K562 (cell line): ENCODE measurements at regions not wholly inside any gene's neighbourhood (a gene's known extent, or its start where the extent isn't known, plus 50 kb on each side); places are given as distances from the start of the nearest gene placed in this dataset.

Source experiments
- ATAC-seq: fragments of 200-7000 bp; cut with Tn5 transposase; 3 replicates; pipeline ENCODE4 v1.9.1; 2020; ENCODE audit warnings: moderate library complexity
- BruUV-seq: library from RNA; stranded (reverse); fragments of 400-500 nt; replicated peaks from 2 replicates; lab custom pipeline; 2021; lab: Mats Ljungman, UMichigan
- CTCF ChIA-PET: fragments of 300-600 bp; formaldehyde crosslinking; extraction: SDS; loops from one replicate; lab custom pipeline; 2021; ENCODE audit warnings: low intra/inter-chr PET ratio; lab: Yijun Ruan, JAX
- POLR2A ChIA-PET: fragments of 300-600, 350-650 bp; sonication (Branson Sonifier 250); formaldehyde crosslinking; extraction: SDS; loops from one replicate; lab custom pipeline; 2021; ENCODE audit warnings: antibody characterized with exemption, inconsistent platforms; lab: Yijun Ruan, JAX
- DNase-seq, 4 experiments: peaks; one replicate each; pipeline versions ENCODE4 v3.0.0 to v3.0.0-alpha.2; 2011 to 2018; ENCODE audit warnings: low spot score in 3 of 4, mixed read lengths in 3 of 4; ENCODE audit errors: extremely low read depth in 1 of 4
- FAIRE-seq: peaks from 2 replicates; lab custom pipeline; 2011; peaks lifted over from hg19 to GRCh38; lab: Jason Lieb, UNC
- H2AFZ ChIP-seq: 2 replicates; pipeline ENCODE4 v1.6.0; 2011; ENCODE audit warnings: low read depth, low read length, control low read depth, inconsistent platforms
- H3K27ac ChIP-seq: fragments of 200-600 bp; 3 replicates; pipeline ENCODE4 v1.8.0; 2011; ENCODE audit warnings: low read depth, mild to moderate bottlenecking, control low read depth, inconsistent platforms, low read length, moderate library complexity, mixed read lengths; ENCODE audit errors: extremely low read depth
- H3K27me3 ChIP-seq, 2 experiments: fragments of 300-600 bp in 1 of 2; 2 replicates in 1 of 2; 3 replicates in 1 of 2; pipeline versions ENCODE4 v1.6.0 to v1.8.0; 2011; ENCODE audit warnings: inconsistent platforms in 2 of 2, low read length in 2 of 2, mild to moderate bottlenecking in 1 of 2, mixed read lengths in 1 of 2, moderate library complexity in 1 of 2; ENCODE audit not compliant: control insufficient read depth in 2 of 2, insufficient read depth in 2 of 2
- H3K36me3 ChIP-seq: fragments of 300-600 bp; 3 replicates; pipeline ENCODE4 v1.8.0; 2011; ENCODE audit warnings: mild to moderate bottlenecking, low read length, inconsistent platforms; ENCODE audit not compliant: control insufficient read depth, insufficient read depth
- H3K4me1 ChIP-seq, 2 experiments: fragments of 200-600 bp in 1 of 2; replicated peaks in 1 of 2; 2 replicates in 1 of 2; 3 replicates in 1 of 2; pipeline versions ENCODE4 v1.5.1 to v1.8.0; 2011; ENCODE audit warnings: inconsistent platforms in 2 of 2, low read length in 2 of 2, mild to moderate bottlenecking in 1 of 2, mixed read lengths in 1 of 2, moderate library complexity in 1 of 2; ENCODE audit not compliant: control insufficient read depth in 2 of 2, insufficient read depth in 2 of 2
- H3K4me2 ChIP-seq: 2 replicates; pipeline ENCODE4 v1.6.1; 2011; ENCODE audit warnings: low read length, control low read depth, inconsistent platforms, mixed read lengths; ENCODE audit not compliant: insufficient read depth
- H3K4me3 ChIP-seq: fragments of 200-600 bp; sonication (generic), shearing (Covaris generic); 2 replicates; pipeline ENCODE4 v1.5.1; 2016; ENCODE audit warnings: control low read depth, inconsistent platforms
- H3K79me2 ChIP-seq: fragments of 200-600 bp; 3 replicates; pipeline ENCODE4 v1.8.0; 2011; ENCODE audit warnings: low read length, inconsistent platforms; ENCODE audit not compliant: control insufficient read depth, insufficient read depth
- H3K9ac ChIP-seq, 2 experiments: 2 replicates each; pipeline versions ENCODE4 v1.6.0 to v1.6.1; 2011; ENCODE audit warnings: low read depth in 2 of 2, low read length in 2 of 2, control low read depth in 1 of 2, inconsistent platforms in 1 of 2, mild to moderate bottlenecking in 1 of 2, mixed read lengths in 1 of 2; ENCODE audit not compliant: insufficient read depth in 1 of 2
- H3K9me1 ChIP-seq: one replicate; pipeline ENCODE4 v1.6.0; 2011; ENCODE audit warnings: inconsistent platforms, mild to moderate bottlenecking, low read length, moderate library complexity; ENCODE audit not compliant: control insufficient read depth, insufficient read depth
- H3K9me3 ChIP-seq: replicated peaks from 2 replicates; pipeline ENCODE4 v1.5.1; 2011; ENCODE audit warnings: low read depth, low read length, inconsistent platforms; ENCODE audit not compliant: control insufficient read depth, insufficient read depth
- H4K20me1 ChIP-seq: replicated peaks from 2 replicates; pipeline ENCODE4 v1.6.1; 2011; ENCODE audit warnings: low read length, inconsistent platforms, mixed read lengths; ENCODE audit not compliant: control insufficient read depth, insufficient read depth
- ASH1L ChIP-seq: fragments of 450-650 bp; IDR thresholded peaks from 2 replicates; pipeline ENCODE4 v1.6.1; 2018; ENCODE audit warnings: borderline replicate concordance, mild to moderate bottlenecking, low read depth; ENCODE audit not compliant: partially characterized antibody
- MAFK ChIP-seq: IDR thresholded peaks from 2 replicates; pipeline ENCODE4 v1.6.1; 2011; ENCODE audit warnings: low read length, improper control_type of control experiment
- MLLT1 ChIP-seq, 2 experiments: fragments of 450-650 bp; IDR thresholded peaks; 2 replicates each; pipeline ENCODE4 v1.6.1; 2016
- PATZ1 ChIP-seq: fragments of 250-450 bp; sonication (Bioruptor Pico); IDR thresholded peaks from 2 replicates; pipeline ENCODE4 v1.5.0; 2020; ENCODE audit warnings: mild to moderate bottlenecking, borderline replicate concordance
- PRPF4 ChIP-seq: fragments of 200-400 bp; formaldehyde crosslinking; IDR thresholded peaks from one replicate; pipeline ENCODE4 v1.6.1; 2017; ENCODE audit warnings: low read length, low read depth, mild to moderate bottlenecking; ENCODE audit not compliant: insufficient read depth, poor library complexity, severe bottlenecking
- RBM22 ChIP-seq: fragments of 200-400 bp; formaldehyde crosslinking; IDR thresholded peaks from 2 replicates; pipeline ENCODE4 v1.6.1; 2018; ENCODE audit warnings: low read length, low read depth; ENCODE audit not compliant: poor library complexity, severe bottlenecking
- STAT6 ChIP-seq: sonication (generic); formaldehyde crosslinking; IDR thresholded peaks from 2 replicates; pipeline ENCODE4 v1.8.1; 2023; ENCODE audit warnings: mild to moderate bottlenecking, missing genetic modification reagents
- YY1 ChIP-seq, 3 experiments: IDR thresholded peaks; 2 replicates each; pipeline ENCODE4 v1.6.1; 2011; ENCODE audit warnings: low read length in 2 of 3, mild to moderate bottlenecking in 2 of 3, moderate library complexity in 2 of 3, borderline replicate concordance in 1 of 3, control low read depth in 1 of 3, low read depth in 1 of 3; ENCODE audit not compliant: insufficient read depth in 3 of 3, insufficient replicate concordance in 2 of 3, control insufficient read depth in 1 of 3, insufficient read length in 1 of 3; ENCODE audit errors: extremely low read depth in 1 of 3
- ZNF165 ChIP-seq: fragments of 250-450 bp; sonication (Bioruptor Pico); IDR thresholded peaks from 2 replicates; pipeline ENCODE4 v1.4.0; 2020; ENCODE audit warnings: borderline replicate concordance
- ZNF24 ChIP-seq: fragments of 450-650 bp; IDR thresholded peaks from 2 replicates; pipeline ENCODE4 v1.6.1; 2016
- ZNF316 ChIP-seq: fragments of 450-650 bp; IDR thresholded peaks from 2 replicates; pipeline ENCODE4 v1.6.1; 2016
- ZNF445 ChIP-seq: fragments of 250-450 bp; sonication (Bioruptor Pico); IDR thresholded peaks from 2 replicates; pipeline ENCODE4 v1.4.0; 2020; ENCODE audit warnings: low read depth, mild to moderate bottlenecking, moderate library complexity
- ZNF699 ChIP-seq: fragments of 250-450 bp; sonication (Bioruptor Pico); IDR thresholded peaks from 2 replicates; pipeline ENCODE4 v1.8.0; 2021; ENCODE audit warnings: mild to moderate bottlenecking, moderate library complexity; ENCODE audit not compliant: insufficient replicate concordance
- WGBS: fragments of 100-300 bp; shearing (Covaris generic); methylation state at CpG from one replicate; pipeline ENCODE4 v1.1.6; 2016; ENCODE audit warnings: low coverage, mixed read lengths; ENCODE audit not compliant: insufficient coverage; ENCODE audit errors: missing lambda C conversion rate; 5-methylcytosine and 5-hydroxymethylcytosine counted together
- in situ Hi-C: fragments of 300-500 bp; cut with MboI; formaldehyde crosslinking; loops from 4 replicates; pipeline ENCODE4 v1.15.0; 2018; ENCODE audit warnings: inconsistent platforms, mixed read lengths
- intact Hi-C: fragments of 100-400 bp; cut with micrococcal nuclease; formaldehyde crosslinking; loops from 2 replicates; pipeline ENCODE4 v1.14.2; 2022

- no peak for TF ChIP-seq MLLT1 (IDR thresholded peaks at IDR 0.05)
- TF ChIP-seq ZNF316: no peak
- TF ChIP-seq MAFK: no peak
- no peak for TF ChIP-seq ZNF24
Measured at GRCh38 chr10:42963312-42963711, 113.6 kb upstream of the RET start (continued).

GRCh38 chr10:42969147-42969546 lies 107.7 kb upstream of the RET start:
- no peak overlapping the region for H3K4me3 ChIP-seq
- no TSS peak for BruUV-seq
- ATAC-seq: no peak
- ChIA-PET POLR2A (interaction anchor here (0.6 to 0.8 kb wide), 3 partner anchors 41 to 495 kb away, joined by 3 to 5 read pairs (median 3); no protein-coding TSS in a partner anchor), CTCF (no interaction called here)
- in situ Hi-C loops: no loop called here
- H2AFZ ChIP-seq: no peak overlapping the region
- H4K20me1 ChIP-seq: no peaks in the 10 kb centered on the region
- H3K4me2 ChIP-seq: no peak overlapping the region
- H3K27me3 ChIP-seq: peaks cover 0 to 14% of the 10 kb centered on the region in 2 experiments; a peak in 2 of 5 replicates
- DNase-seq: no peak
- H3K9me3 ChIP-seq: no peaks in the 10 kb centered on the region
- no peak for FAIRE-seq
- 0% methylated on average over 3 of the region's 3 CpGs for WGBS
- intact Hi-C loops: no loop called here
- no peaks in the 10 kb centered on the region for H3K79me2 ChIP-seq
- H3K9ac ChIP-seq: no peak overlapping the region
- no peaks in the 10 kb centered on the region for H3K9me1 ChIP-seq
- H3K36me3 ChIP-seq: no peaks in the 10 kb centered on the region
- no peak overlapping the region for H3K27ac ChIP-seq
- no peaks in the 10 kb centered on the region for H3K4me1 ChIP-seq
- no peak for TF ChIP-seq PATZ1 (CRISPR knock-in tag)
- TF ChIP-seq ZNF699 (CRISPR knock-in tag): no peak
- no peak for TF ChIP-seq ASH1L
- no peak for TF ChIP-seq STAT6 (CRISPR knock-in tag)
- no peak for TF ChIP-seq ZNF445
- no peak for TF ChIP-seq PRPF4
- TF ChIP-seq ZNF165: no peak
- TF ChIP-seq RBM22: no peak
- TF ChIP-seq YY1 (IDR thresholded peaks at IDR 0.05; ENCODE audit: borderline replicate concordance in 1 of 3, control insufficient read depth in 1 of 3, extremely low read depth in 1 of 3, insufficient read depth in 3 of 3, insufficient read length in 1 of 3, insufficient replicate concordance in 2 of 3, low read depth in 1 of 3, low read length in 2 of 3): no peak
